ENCODE measurements at regions not wholly inside any gene's neighbourhood (a gene's known extent, or its start where the extent isn't known, plus 50 kb on each side); places are given as distances from the start of the nearest gene placed in this dataset.
"Not testable (repeated sequence)": the region's sequence is repeated elsewhere in the genome, so short reads cannot be mapped to it uniquely, and the experiment has no call there.

GRCh38 chrX:25442499-25442898 lies 426.7 kb upstream of the ARX start:
- no peak overlapping the region for H3K27ac Mint-ChIP-seq
- no peaks in the 10 kb centered on the region for H3K9me3 Mint-ChIP-seq (ENCODE audit: low read depth)
- H3K4me1 Mint-ChIP-seq: no peaks in the 10 kb centered on the region
- H3K36me3 Mint-ChIP-seq: no peaks in the 10 kb centered on the region
- ATAC-seq (no peak), DNase-seq (no peak)
- CTCF ChIA-PET: no interaction called here
- H3K27me3 Mint-ChIP-seq: no peaks in the 10 kb centered on the region
- no peak overlapping the region for H3K4me3 Mint-ChIP-seq

DNA sequence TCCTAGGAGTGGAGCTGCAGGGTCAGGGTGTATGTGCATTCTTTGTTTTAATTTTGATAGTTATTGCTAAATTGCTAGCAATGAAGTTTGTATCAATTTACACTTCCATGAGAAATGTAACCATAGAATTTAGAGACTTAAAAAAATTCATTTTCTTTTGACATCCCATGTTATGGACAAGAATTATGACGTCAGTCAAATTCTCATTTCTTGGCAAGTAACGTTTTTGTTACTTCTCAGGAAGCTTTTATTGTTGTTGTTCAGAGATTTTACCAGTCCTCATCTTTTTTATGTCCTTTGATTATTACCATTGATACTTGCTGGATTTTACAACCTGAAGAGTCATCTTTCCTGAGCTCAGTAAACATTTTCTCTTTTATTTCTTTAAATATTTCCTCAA lies 417.5 kb upstream of the ARX start:
- no peak overlapping the region for H3K27ac Mint-ChIP-seq
- no peaks in the 10 kb centered on the region for H3K9me3 Mint-ChIP-seq (ENCODE audit: low read depth)
- no peaks in the 10 kb centered on the region for H3K36me3 Mint-ChIP-seq
- no peak overlapping the region for H3K4me3 Mint-ChIP-seq
- CTCF ChIA-PET: no interaction called here
- DNase-seq: no peak
- no peak for ATAC-seq
- no peaks in the 10 kb centered on the region for H3K27me3 Mint-ChIP-seq
- H3K4me1 Mint-ChIP-seq: no peaks in the 10 kb centered on the region

GRCh38 chrX:25432396-25432795 lies 416.6 kb upstream of the ARX start:
- Mint-ChIP-seq H3K4me1 (no peaks in the 10 kb centered on the region), H3K27me3 (no peaks in the 10 kb centered on the region), H3K4me3 (no peak overlapping the region), H3K36me3 (no peaks in the 10 kb centered on the region), H3K27ac (no peak overlapping the region), H3K9me3 (ENCODE audit: low read depth) (no peaks in the 10 kb centered on the region)
- no peak for ATAC-seq
- CTCF ChIA-PET: no interaction called here
- DNase-seq: no peak

DNA sequence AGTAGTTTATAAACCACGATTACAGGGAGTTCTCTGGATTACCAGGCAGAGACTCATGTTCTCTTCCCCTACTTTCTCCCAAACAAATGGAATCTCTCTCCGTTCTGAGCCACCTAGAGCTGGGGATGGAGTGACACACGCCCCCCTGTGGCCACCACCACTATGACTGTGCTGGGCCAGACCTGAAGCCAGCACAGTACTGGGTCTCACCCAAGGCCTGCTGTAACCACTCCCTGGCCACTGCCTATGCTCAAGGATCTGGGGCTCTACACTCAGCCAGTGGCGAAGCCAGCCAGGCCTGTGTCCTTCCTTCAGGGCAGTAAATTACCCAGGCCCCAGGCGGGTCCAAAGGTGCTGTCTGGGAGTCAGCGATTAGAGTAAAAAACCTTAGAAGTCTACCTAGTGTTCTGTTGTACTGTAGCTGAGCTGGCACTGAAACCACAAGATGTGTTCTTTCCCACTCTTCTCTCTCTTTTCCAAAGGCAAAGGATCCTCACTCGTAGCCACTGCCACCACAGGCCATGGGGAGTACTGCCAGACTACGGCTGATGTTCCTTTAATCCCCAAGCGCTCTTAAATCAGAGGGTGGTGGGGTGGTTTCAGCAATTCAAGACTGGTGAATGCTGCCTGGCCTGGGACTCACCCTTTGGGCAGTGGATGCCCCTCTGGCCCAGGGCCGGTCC lies 412.2 kb upstream of the ARX start:
- no peak overlapping the region for H3K27ac Mint-ChIP-seq
- ATAC-seq (no peak), DNase-seq (no peak)
- H3K9me3 Mint-ChIP-seq (ENCODE audit: low read depth): peaks cover 4% of the 10 kb centered on the region
- H3K36me3 Mint-ChIP-seq: no peaks in the 10 kb centered on the region
- CTCF ChIA-PET: no interaction called here
- H3K4me1 Mint-ChIP-seq: no peaks in the 10 kb centered on the region
- no peaks in the 10 kb centered on the region for H3K27me3 Mint-ChIP-seq
- no peak overlapping the region for H3K4me3 Mint-ChIP-seq

DNA sequence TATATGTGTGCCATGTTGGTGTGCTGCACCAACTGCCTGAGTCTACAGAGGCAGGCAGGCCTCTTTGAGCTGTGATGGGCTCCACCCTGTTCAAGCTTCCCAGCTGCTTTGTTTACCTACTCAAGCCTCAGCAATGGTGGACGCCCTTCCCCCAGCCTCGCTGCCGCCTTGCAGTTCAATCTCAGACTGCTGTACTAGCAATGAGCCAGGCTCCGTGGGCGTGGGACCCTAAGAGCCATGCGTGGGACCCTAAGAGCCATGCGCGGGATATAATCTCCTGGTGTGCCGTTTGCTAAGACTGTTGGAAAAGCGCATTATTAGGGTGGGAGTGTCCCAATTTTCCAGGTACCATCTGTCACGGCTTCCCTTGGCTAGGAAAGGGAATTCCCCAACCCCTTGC lies 388.4 kb upstream of the ARX start:
- ATAC-seq; H3K4me3 Mint-ChIP-seq; H3K36me3 Mint-ChIP-seq; H3K4me1 Mint-ChIP-seq; CTCF ChIA-PET; H3K27me3 Mint-ChIP-seq; H3K27ac Mint-ChIP-seq; H3K9me3 Mint-ChIP-seq (ENCODE audit: low read depth); DNase-seq: not testable (repeated sequence)

- H3K36me3 Mint-ChIP-seq: no peaks in the 10 kb centered on the region
- no peak overlapping the region for H3K27ac Mint-ChIP-seq
- DNase-seq (no peak), ATAC-seq (no peak)
- H3K4me1 Mint-ChIP-seq: no peaks in the 10 kb centered on the region
- CTCF ChIA-PET: no interaction called here
- no peak overlapping the region for H3K4me3 Mint-ChIP-seq
- no peaks in the 10 kb centered on the region for H3K9me3 Mint-ChIP-seq (ENCODE audit: low read depth)
- no peaks in the 10 kb centered on the region for H3K27me3 Mint-ChIP-seq
These were observed 373.5 kb upstream of the ARX start for GRCh38 chrX:25389266-25389665.

DNA sequence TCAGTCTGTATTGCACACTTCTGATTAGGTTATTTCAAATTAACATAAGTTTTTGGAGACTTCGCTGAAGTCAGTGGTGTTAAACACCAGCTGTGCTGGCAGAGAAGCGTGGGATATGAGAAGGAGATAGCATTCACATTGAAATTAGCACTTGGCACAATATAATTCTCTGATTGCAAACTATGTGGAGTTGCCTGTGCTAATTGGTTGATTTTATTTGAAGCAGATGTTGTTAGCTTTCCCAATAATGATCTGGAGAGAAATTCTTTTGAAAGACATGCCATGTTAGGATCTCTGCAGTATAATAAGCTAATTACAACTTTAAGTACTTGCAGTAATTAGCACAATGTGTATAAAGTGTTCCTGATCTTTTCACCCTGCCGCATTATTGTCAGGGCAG lies 367.4 kb upstream of the ARX start:
- ATAC-seq (no peak), DNase-seq (no peak)
- H3K27me3 Mint-ChIP-seq: no peaks in the 10 kb centered on the region
- H3K27ac Mint-ChIP-seq: no peak overlapping the region
- no peaks in the 10 kb centered on the region for H3K9me3 Mint-ChIP-seq (ENCODE audit: low read depth)
- CTCF ChIA-PET: no interaction called here
- no peaks in the 10 kb centered on the region for H3K4me1 Mint-ChIP-seq
- no peaks in the 10 kb centered on the region for H3K36me3 Mint-ChIP-seq
- no peak overlapping the region for H3K4me3 Mint-ChIP-seq

DNA sequence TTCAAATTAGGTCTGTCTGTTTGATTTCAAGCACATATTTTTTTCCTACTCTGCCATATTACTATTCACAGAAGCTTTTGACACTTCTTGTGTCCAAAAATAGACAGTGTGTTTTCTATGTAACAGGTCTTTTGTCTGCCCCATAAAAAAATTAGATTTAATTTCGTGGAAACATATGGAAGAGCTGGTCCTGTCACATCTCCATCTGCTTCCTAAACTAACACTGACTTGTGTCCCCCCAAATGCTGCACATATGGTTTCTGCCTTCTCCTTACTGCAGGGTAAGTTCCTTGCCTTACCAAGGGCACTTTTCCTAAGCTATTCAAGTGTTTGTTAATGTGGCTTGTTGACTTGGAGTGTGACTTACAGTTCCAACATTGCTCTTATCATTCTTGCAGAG lies 340.7 kb upstream of the ARX start:
- Mint-ChIP-seq H3K27ac (no peak overlapping the region), H3K4me3 (no peak overlapping the region), H3K36me3 (no peaks in the 10 kb centered on the region), H3K27me3 (no peaks in the 10 kb centered on the region), H3K4me1 (no peaks in the 10 kb centered on the region), H3K9me3 (ENCODE audit: low read depth) (no peaks in the 10 kb centered on the region)
- ATAC-seq (no peak), DNase-seq (no peak)
- CTCF ChIA-PET: no interaction called here

DNA sequence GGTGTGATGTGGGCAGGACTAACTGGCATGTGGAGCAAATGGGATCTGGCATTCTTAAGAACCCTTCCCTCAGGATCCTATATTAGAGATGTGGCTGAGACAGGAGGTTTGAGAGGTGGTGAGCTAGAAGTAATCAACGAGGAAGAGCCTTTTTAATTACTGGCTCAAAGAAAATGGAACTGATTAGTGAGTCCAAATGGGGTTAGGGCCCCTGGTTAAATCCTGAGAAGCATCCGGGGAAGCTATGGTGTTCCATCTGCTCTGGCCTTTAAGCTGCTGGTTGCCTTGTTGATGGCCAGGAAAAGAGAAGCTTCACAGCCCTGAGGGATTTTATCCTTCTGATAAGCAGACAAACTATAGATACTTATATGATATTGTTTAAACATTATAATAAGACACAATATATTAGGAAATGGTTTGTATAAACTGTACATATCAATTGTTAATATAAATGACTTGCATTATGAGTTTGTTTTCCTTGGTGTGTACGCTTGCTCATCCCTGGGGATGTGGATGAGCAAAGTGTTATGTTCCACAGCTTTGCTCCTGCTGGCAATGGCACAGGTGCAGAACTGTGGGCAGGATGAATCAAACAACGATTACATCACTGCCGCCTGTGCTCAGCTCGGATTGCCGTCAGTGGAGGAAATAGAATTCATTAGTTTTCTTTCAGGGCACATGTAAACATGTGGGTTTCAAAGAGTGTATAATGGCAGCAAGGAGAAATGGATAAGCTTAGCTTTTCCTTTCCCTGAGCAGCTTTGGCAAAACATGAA lies 328.6 kb upstream of the ARX start:
- no peak overlapping the region for H3K4me3 Mint-ChIP-seq
- ATAC-seq (no peak), DNase-seq (no peak)
- H3K27me3 Mint-ChIP-seq: no peaks in the 10 kb centered on the region
- CTCF ChIA-PET: no interaction called here
- no peaks in the 10 kb centered on the region for H3K9me3 Mint-ChIP-seq (ENCODE audit: low read depth)
- no peaks in the 10 kb centered on the region for H3K36me3 Mint-ChIP-seq
- H3K27ac Mint-ChIP-seq: no peak overlapping the region
- no peaks in the 10 kb centered on the region for H3K4me1 Mint-ChIP-seq

DNA sequence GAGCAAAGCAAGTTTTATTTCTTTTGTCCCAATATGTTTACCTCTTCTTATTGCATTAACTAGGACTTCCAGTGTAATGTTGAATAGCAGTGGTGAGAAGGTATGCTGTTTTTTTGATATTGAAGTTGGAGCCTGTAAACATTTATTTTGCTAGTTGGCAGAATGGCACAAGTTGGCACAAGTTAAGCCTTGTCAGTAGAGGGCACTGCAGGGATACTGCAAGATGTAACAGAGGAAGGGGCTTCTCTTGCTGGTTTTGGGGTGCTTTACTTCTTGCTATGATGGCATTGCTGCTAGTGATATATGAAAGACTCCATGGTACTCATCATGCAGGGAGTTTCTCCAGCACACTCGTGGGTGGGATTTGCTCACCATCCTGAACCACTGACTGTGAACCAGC lies 327.3 kb upstream of the ARX start:
- Mint-ChIP-seq H3K9me3 (ENCODE audit: low read depth) (no peaks in the 10 kb centered on the region), H3K27me3 (no peaks in the 10 kb centered on the region), H3K4me3 (no peak overlapping the region), H3K36me3 (no peaks in the 10 kb centered on the region), H3K4me1 (no peaks in the 10 kb centered on the region), H3K27ac (no peak overlapping the region)
- CTCF ChIA-PET: no interaction called here
- DNase-seq (no peak), ATAC-seq (no peak)

- no peaks in the 10 kb centered on the region for H3K27me3 Mint-ChIP-seq
- no peak for DNase-seq
- CTCF ChIA-PET: no interaction called here
- H3K4me3 Mint-ChIP-seq: no peak overlapping the region
- ATAC-seq: no peak
- H3K9me3 Mint-ChIP-seq (ENCODE audit: low read depth): no peaks in the 10 kb centered on the region
- no peaks in the 10 kb centered on the region for H3K36me3 Mint-ChIP-seq
- no peak overlapping the region for H3K27ac Mint-ChIP-seq
- H3K4me1 Mint-ChIP-seq: no peaks in the 10 kb centered on the region
These were observed 322.1 kb upstream of the ARX start for GRCh38 chrX:25337841-25338240.

GRCh38 chrX:25300994-25301393 lies 285.2 kb upstream of the ARX start:
- CTCF ChIA-PET: no interaction called here
- no peak overlapping the region for H3K4me3 Mint-ChIP-seq
- no peaks in the 10 kb centered on the region for H3K36me3 Mint-ChIP-seq
- no peak overlapping the region for H3K27ac Mint-ChIP-seq
- ATAC-seq (no peak), DNase-seq (no peak)
- no peaks in the 10 kb centered on the region for H3K27me3 Mint-ChIP-seq
- no peaks in the 10 kb centered on the region for H3K4me1 Mint-ChIP-seq
- no peaks in the 10 kb centered on the region for H3K9me3 Mint-ChIP-seq (ENCODE audit: low read depth)

GRCh38 chrX:25296850-25297249 lies 281.1 kb upstream of the ARX start:
- no peak overlapping the region for H3K27ac Mint-ChIP-seq

GRCh38 chrX:25295466-25295865 lies 279.7 kb upstream of the ARX start:
- Mint-ChIP-seq H3K36me3 (no peaks in the 10 kb centered on the region), H3K9me3 (ENCODE audit: low read depth) (no peaks in the 10 kb centered on the region), H3K27me3 (no peaks in the 10 kb centered on the region), H3K4me3 (no peak overlapping the region), H3K27ac (no peak overlapping the region), H3K4me1 (no peaks in the 10 kb centered on the region)
- CTCF ChIA-PET: no interaction called here
- ATAC-seq (no peak), DNase-seq (no peak)

More at GRCh38 chrX:25296850-25297249, 281.1 kb upstream of the ARX start:
- DNase-seq: no peak
- Mint-ChIP-seq H3K36me3 (no peaks in the 10 kb centered on the region), H3K4me3 (no peak overlapping the region), H3K4me1 (no peaks in the 10 kb centered on the region), H3K9me3 (ENCODE audit: low read depth) (no peaks in the 10 kb centered on the region), H3K27me3 (no peaks in the 10 kb centered on the region)
- no peak for ATAC-seq
- CTCF ChIA-PET: no interaction called here
